Sigmoid colon (tissue), 6 donors: ENCODE measurements at regions not wholly inside any gene's neighbourhood (a gene's known extent, or its start where the extent isn't known, plus 50 kb on each side); places are given as distances from the start of the nearest gene placed in this dataset.

ENCODE experiments used
- DNase-seq: peaks from one replicate; pipeline ENCODE4 v3.0.0-alpha.2; 2019
- H3K27ac ChIP-seq, 4 donors: fragments of 200-600 bp; sonication (generic); one replicate each; pipeline ENCODE4 v1.5.1; 2016 to 2019; ENCODE audit warnings: mild to moderate bottlenecking in 1 of 4
- H3K27me3 ChIP-seq, 3 donors: fragments of 200-600 bp; sonication (generic); one replicate each; pipeline ENCODE4 v1.5.1; 2019; ENCODE audit warnings: mild to moderate bottlenecking in 1 of 3
- H3K36me3 ChIP-seq, 4 donors: fragments of 200-600 bp; sonication (generic); one replicate each; pipeline ENCODE4 v1.5.1; 2016 to 2019
- H3K4me1 ChIP-seq, 4 donors: fragments of 200-600 bp; sonication (generic); one replicate each; pipeline ENCODE4 v1.5.1; 2017 to 2019
- H3K4me3 ChIP-seq, 4 donors: fragments of 200-600 bp; sonication (generic); one replicate each; pipeline ENCODE4 v1.5.1; 2017 to 2019; ENCODE audit warnings: mild to moderate bottlenecking in 2 of 4, moderate library complexity in 1 of 4
- H3K9me3 ChIP-seq, 4 donors: fragments of 200-600 bp in 3 of 4; sonication (generic) in 3 of 4; one replicate each; pipeline versions ENCODE4 v1.5.1 to v1.6.1; 2013 to 2019
- EP300 ChIP-seq, 4 donors: sonication (generic); formaldehyde crosslinking; IDR thresholded peaks; one replicate each; pipeline ENCODE4 v1.6.1; 2017; ENCODE audit warnings: antibody characterized with exemption in 4 of 4
- POLR2A ChIP-seq, 2 donors: fragments of 450-650 bp; IDR thresholded peaks; one replicate each; pipeline ENCODE4 v1.6.1; 2016; ENCODE audit warnings: antibody characterized with exemption in 2 of 2, mild to moderate bottlenecking in 2 of 2, moderate library complexity in 2 of 2
- POLR2AphosphoS5 ChIP-seq, 4 donors: sonication (generic); formaldehyde crosslinking; IDR thresholded peaks; one replicate each; pipeline ENCODE4 v1.6.1; 2017; ENCODE audit warnings: antibody characterized with exemption in 4 of 4
- WGBS, 2 donors: extraction: QIAGEN DNeasy Blood & Tissue Kit; methylation state at CpG; one replicate each; pipeline ENCODE4 v1.1.7; 2013; 5-methylcytosine and 5-hydroxymethylcytosine counted together
- intact Hi-C: fragments of 100-400 bp; cut with DNase I; formaldehyde crosslinking; loops from one replicate; pipeline ENCODE4 v1.15.1; 2023
- TF ChIP-seq, protein P1 (sequence below), 4 experiments: fragments of 450-650 bp in 3 of 4; fragments of 200-600 bp in 1 of 4; IDR thresholded peaks; one replicate each; pipeline ENCODE4 v1.5.1; 2016 to 2019; ENCODE audit warnings: antibody characterized with exemption in 4 of 4, mild to moderate bottlenecking in 3 of 4, moderate library complexity in 2 of 4
- donor health status: healthy with polysubstance abuse.
- donor health status: healthy.

DNA sequence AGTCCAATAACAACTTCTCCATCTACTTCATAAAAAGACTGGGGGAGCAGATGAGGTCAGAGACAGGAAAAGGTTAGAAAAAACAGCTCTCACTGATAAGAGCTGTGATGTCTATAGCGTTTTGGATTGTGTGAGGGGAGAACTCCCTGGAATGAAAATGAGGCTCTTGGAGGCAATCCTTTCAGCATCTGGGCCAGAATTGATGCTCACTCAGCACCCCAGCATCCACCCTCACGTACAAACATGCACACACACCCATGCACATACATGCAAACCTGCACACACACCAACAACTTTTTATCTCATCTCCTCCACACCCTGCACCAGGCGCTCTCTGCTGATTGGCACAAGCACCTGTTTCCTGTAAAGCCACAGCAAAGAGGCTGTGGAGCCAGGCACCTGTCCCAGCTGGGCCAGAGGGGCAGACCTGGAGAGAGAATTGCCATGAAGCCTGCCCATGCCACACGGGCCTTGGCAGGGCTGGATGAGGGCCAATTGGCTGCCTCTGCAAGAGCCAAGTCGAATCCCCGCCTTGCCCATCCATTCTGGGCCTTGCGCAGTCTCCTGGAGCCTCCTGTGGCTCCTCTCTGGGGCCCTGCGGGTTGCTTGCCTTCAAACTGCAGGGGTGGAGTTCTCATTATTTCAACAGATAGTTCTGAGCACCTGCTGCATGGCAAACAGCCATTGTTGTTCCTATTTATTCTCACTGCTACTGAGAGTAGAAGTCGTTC is 53.1 kb downstream of the SYNE3 start:
- no peak for DNase-seq
- 10 to 26% methylated on average over 9 of the region's 9 CpGs for WGBS, 2 donors

DNA sequence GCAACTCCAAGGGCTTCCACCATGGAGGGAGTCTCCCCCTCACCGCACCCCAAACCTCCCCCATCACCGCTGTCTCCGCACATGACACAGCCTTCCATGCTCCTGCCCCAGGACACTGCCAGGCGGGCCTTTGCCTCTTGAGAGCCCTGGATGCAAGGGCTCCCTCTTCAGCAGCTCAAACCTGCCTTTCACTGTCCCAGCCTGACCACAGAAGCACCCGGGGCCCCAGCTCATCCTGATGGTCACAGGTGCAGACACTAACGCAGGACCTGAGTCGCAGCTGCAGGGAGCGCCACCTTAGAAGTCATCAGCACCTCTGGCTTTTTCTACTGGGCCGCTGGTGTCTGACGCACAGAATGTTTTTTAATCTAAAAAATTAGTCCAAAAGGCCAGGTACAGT is 54.0 kb downstream of the SYNE3 start:
- H3K27ac ChIP-seq = no peak overlapping the region

More for the DNA sequence above, 53.1 kb downstream of the SYNE3 start:
- peaks cover 0 to 26% (median 16%) of the 10 kb centered on the region in 4 donors for H3K4me1 ChIP-seq
- no peaks in the 10 kb centered on the region for H3K36me3 ChIP-seq
- no peaks in the 10 kb centered on the region for H3K27me3 ChIP-seq
- intact Hi-C loops = loop anchor here (5.0 kb wide), 1 partner anchor 644 kb away; no protein-coding TSS in a partner anchor
- no peaks in the 10 kb centered on the region for H3K9me3 ChIP-seq
- H3K4me3 ChIP-seq = no peak overlapping the region
- TF ChIP-seq, protein P1, sequence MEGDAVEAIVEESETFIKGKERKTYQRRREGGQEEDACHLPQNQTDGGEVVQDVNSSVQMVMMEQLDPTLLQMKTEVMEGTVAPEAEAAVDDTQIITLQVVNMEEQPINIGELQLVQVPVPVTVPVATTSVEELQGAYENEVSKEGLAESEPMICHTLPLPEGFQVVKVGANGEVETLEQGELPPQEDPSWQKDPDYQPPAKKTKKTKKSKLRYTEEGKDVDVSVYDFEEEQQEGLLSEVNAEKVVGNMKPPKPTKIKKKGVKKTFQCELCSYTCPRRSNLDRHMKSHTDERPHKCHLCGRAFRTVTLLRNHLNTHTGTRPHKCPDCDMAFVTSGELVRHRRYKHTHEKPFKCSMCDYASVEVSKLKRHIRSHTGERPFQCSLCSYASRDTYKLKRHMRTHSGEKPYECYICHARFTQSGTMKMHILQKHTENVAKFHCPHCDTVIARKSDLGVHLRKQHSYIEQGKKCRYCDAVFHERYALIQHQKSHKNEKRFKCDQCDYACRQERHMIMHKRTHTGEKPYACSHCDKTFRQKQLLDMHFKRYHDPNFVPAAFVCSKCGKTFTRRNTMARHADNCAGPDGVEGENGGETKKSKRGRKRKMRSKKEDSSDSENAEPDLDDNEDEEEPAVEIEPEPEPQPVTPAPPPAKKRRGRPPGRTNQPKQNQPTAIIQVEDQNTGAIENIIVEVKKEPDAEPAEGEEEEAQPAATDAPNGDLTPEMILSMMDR (IDR thresholded peaks at IDR 0.05) = no peak
- no peak for TF ChIP-seq POLR2AphosphoS5 (IDR thresholded peaks at IDR 0.05)
- no peak for TF ChIP-seq EP300 (IDR thresholded peaks at IDR 0.05)
- TF ChIP-seq POLR2A (IDR thresholded peaks at IDR 0.05) = no peak
- H3K27ac ChIP-seq = no peak overlapping the region

DNA sequence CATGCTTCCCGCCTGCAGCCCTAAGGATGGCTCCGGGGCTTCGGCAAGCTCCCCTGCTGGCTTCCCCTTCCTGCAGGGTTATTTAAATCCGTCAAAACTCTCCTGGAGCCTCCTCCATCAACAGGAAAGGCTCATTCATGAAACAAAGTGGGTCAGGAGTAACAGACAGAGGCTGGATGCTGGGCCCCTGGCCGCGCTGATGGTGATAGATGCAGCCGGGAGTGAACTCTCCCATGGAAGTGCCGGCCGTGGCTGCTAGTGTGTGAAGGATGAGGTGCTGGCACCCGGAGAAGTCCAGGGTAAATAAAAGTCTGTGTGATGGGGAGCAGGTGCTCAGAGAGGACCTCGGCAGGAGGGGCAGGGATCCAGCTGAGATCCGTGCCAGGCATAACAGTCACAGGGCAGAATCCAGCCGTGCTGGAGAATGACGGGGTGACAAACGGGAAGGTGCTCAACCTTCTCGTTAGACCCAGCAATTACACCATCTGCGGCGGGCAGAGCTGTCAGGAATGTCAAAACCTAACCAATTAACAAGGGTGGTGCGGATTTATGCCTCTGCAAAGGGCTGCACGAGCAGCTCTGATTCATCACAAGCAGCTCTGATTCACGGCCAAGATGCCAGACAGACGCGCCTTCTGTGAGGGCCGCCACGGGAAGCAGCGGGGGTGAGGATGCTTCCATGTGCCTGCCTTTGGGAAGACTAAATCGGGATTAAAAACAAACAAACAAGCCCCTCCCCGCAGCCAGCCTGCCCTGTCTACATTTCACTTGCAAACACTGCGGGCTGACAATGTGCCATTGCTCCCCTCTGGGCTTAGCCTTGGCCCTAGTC is 55.6 kb downstream of the SYNE3 start:
- Histone ChIP-seq H3K9me3 (no peaks in the 10 kb centered on the region), H3K27ac (peak overlapping the region; percentile 18 to 50 (median 46)), H3K4me3 (peak overlapping the region in 1 of 4 donors; percentile 4), H3K27me3 (no peaks in the 10 kb centered on the region), H3K36me3 (no peaks in the 10 kb centered on the region), H3K4me1 (peaks cover 0 to 26% (median 16%) of the 10 kb centered on the region in 4 donors)
- peak; percentile 88 for DNase-seq
- TF ChIP-seq POLR2A (IDR thresholded peaks at IDR 0.05) = no peak
- TF ChIP-seq, protein P1 (IDR thresholded peaks at IDR 0.05) = no peak
- peak in 3 of 4 donors; percentile 39 to 61 (median 41) for TF ChIP-seq EP300 (IDR thresholded peaks at IDR 0.05)
- peak; percentile 82 to 97 (median 90) for TF ChIP-seq POLR2AphosphoS5 (IDR thresholded peaks at IDR 0.05)
- intact Hi-C loops = loop anchor here (5.0 kb wide), 1 partner anchor 646 kb away; no protein-coding TSS in a partner anchor
- 24 to 59% methylated on average over 29 of the region's 29 CpGs for WGBS, 2 donors

More for the DNA sequence above, 54.0 kb downstream of the SYNE3 start:
- Histone ChIP-seq H3K36me3 (no peaks in the 10 kb centered on the region), H3K4me1 (peaks cover 0 to 26% (median 16%) of the 10 kb centered on the region in 4 donors), H3K4me3 (no peak overlapping the region), H3K9me3 (no peaks in the 10 kb centered on the region), H3K27me3 (no peaks in the 10 kb centered on the region)
- WGBS, 2 donors = 80 to 87% methylated on average over 10 of the region's 10 CpGs
- DNase-seq = no peak
- TF ChIP-seq EP300 (IDR thresholded peaks at IDR 0.05) (no peak), POLR2A (IDR thresholded peaks at IDR 0.05) (no peak), POLR2AphosphoS5 (IDR thresholded peaks at IDR 0.05) (no peak)
- TF ChIP-seq, protein P1 (IDR thresholded peaks at IDR 0.05) = no peak
- intact Hi-C loops = loop anchor here (5.0 kb wide), 1 partner anchor 645 kb away; no protein-coding TSS in a partner anchor

DNA sequence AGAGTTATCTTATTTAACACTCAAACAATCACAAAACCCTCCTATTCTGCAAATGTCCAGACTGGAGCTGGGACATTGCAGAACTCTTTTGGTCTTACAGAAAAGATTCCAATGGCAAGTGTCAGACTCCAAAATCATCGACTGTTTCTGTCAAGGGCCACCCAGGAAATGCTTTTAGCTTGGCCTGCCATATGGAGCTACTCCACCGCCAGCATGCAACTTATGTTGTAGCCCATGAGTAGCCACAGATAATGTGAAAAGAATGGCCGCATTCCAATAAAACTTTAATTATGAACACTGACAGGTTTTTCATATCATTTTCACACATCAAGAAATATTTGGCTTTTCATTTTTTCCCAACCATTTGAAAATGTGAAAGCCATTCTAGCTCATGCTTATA is 57.5 kb downstream of the SYNE3 start:
- peaks cover 0 to 26% (median 16%) of the 10 kb centered on the region in 4 donors for H3K4me1 ChIP-seq

More for the DNA sequence above, 57.5 kb downstream of the SYNE3 start:
- Histone ChIP-seq H3K27ac (no peak overlapping the region), H3K36me3 (peaks cover 0 to 6% (median 0%) of the 10 kb centered on the region in 4 donors), H3K27me3 (no peaks in the 10 kb centered on the region), H3K4me3 (no peak overlapping the region), H3K9me3 (no peaks in the 10 kb centered on the region)
- DNase-seq = no peak
- WGBS, 2 donors = 96 to 97% methylated on average over 3 of the region's 3 CpGs
- no peak for TF ChIP-seq EP300 (IDR thresholded peaks at IDR 0.05)
- TF ChIP-seq, protein P1 (IDR thresholded peaks at IDR 0.05) = no peak
- TF ChIP-seq POLR2A (IDR thresholded peaks at IDR 0.05) = no peak
- TF ChIP-seq POLR2AphosphoS5 (IDR thresholded peaks at IDR 0.05) = no peak
- intact Hi-C loops = no loop called here
